VCaP (cell line): ENCODE measurements at regions not wholly inside any gene's neighbourhood (a gene's known extent, or its start where the extent isn't known, plus 50 kb on each side); places are given as distances from the start of the nearest gene placed in this dataset.

ENCODE experiments used
- H3K27ac ChIP-seq: fragments of 450-650 bp; 2 replicates; pipeline ENCODE4 v1.5.1; 2017
- TF ChIP-seq, protein P1 (sequence below): fragments of 450-650 bp; conservative IDR thresholded peaks from 2 replicates; pipeline ENCODE4 v1.5.1; 2017; ENCODE audit warnings: mild to moderate bottlenecking, moderate library complexity

DNA sequence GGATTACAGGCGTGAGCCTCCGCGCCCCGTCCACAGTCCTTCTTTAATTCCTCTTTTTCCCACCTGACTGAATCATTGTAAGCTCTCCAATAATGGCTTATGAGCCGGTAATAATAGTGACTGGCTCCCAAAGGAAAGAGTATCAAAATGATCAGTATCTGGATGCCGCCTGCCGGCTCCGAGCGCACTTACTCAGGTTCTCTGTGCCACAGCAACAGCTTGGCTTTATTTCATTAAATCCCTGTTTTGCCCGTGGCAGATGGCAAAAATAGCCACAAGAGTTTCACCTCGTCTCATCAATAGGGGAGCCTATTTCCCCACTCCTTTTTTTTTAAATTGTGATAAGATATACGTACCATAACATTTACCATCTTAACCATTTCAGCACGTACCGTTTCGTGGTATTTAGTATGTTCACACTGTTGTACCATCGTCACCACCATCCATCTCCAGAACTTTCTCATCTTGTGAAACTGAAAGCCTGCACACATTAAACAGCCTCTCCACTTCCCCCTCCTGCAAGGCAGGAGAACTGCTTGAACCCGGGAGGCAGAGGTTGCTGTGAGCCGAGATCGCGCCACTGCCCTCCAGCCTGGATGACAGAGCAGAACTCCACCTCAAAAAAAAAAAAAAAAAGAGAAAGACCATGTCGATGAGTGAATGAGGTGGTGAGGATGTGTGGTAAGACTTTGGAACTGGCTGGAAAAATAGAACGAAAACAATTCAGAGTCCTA, 80.7 kb upstream of the DLG1 start:
- TF ChIP-seq, protein P1, sequence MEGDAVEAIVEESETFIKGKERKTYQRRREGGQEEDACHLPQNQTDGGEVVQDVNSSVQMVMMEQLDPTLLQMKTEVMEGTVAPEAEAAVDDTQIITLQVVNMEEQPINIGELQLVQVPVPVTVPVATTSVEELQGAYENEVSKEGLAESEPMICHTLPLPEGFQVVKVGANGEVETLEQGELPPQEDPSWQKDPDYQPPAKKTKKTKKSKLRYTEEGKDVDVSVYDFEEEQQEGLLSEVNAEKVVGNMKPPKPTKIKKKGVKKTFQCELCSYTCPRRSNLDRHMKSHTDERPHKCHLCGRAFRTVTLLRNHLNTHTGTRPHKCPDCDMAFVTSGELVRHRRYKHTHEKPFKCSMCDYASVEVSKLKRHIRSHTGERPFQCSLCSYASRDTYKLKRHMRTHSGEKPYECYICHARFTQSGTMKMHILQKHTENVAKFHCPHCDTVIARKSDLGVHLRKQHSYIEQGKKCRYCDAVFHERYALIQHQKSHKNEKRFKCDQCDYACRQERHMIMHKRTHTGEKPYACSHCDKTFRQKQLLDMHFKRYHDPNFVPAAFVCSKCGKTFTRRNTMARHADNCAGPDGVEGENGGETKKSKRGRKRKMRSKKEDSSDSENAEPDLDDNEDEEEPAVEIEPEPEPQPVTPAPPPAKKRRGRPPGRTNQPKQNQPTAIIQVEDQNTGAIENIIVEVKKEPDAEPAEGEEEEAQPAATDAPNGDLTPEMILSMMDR = no peak
- H3K27ac ChIP-seq = no peak overlapping the region

DNA sequence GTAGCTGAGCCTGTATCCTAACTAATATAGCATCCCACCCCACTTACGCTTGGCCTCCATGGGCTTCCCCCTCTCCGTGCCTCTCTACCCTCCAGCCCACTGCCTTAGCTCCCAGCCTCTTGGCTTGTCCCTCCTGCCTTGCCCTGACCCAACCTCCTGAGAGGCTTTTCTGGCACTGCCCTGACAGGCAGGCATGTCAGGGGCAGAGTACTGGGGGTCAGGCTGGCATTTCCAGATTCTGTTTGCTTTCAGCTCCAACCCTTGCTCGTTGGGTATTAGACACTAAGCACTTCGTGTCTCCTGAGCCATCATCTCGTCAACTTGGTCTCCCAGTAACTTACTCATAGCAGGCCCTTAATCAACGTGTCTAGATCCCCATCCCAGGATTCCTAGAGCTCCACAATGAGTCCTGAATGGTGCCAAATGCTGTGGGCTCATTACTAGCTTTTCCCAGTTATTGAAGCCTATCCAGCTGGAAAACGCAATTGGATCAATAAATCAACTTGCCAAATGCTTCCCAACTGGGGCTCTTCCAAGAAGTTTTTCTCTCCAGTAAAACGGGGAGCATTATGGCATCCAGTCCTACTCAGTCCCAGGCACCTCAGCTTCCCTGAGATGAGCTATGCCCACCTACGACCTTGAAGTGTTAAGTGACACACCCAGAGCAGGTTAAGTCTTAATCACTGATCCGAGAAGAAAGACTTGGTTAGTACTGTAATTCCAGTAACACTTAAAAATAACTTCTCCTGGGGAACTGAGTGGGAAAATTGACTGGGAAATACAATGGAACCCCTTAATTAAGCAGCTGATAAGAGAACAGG, 78.5 kb upstream of the DLG1 start:
- TF ChIP-seq, protein P1 = no peak
- no peak overlapping the region for H3K27ac ChIP-seq

DNA sequence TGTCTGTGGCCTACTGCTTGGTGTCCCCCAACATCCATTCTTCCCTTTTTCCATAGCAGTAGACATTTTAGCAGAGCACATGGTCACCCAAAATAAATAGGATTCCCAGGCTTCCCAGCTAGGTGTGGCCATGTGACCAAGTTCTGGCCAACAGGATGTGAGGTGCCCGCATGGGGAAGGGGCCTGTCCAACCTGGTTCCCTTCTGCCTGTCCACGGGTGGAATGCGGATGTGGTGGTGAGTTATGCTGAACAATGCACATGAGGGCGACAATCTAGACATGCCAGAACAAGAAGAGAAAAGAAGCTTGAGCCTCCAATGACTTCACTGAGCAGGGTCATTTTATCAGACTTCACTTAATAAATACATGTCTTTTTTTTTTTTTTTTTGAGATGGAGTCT, 77.6 kb upstream of the DLG1 start:
- TF ChIP-seq, protein P1 = no peak
- no peak overlapping the region for H3K27ac ChIP-seq

DNA sequence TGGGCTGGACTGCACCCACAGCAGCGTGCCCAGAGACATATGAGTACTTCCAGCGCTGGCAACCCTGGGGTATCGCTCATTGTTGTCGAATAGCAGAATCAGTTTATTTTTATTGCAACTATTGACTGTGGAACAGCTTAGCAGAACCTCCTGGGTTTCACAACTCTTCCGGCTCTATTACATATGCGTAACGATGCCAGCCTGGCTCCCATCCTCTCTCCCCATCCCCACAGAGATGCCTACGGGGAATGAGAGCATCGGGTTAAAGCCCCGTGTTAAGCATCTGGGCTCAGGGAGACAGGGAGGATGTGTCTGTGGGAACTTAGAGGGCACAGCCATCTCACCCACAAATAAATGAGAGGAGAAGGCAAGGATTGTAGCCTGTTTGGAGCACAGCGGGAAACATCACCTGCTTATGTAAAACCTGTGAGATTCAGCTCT, 76.6 kb upstream of the DLG1 start:
- no peak overlapping the region for H3K27ac ChIP-seq
- TF ChIP-seq, protein P1 = no peak

DNA sequence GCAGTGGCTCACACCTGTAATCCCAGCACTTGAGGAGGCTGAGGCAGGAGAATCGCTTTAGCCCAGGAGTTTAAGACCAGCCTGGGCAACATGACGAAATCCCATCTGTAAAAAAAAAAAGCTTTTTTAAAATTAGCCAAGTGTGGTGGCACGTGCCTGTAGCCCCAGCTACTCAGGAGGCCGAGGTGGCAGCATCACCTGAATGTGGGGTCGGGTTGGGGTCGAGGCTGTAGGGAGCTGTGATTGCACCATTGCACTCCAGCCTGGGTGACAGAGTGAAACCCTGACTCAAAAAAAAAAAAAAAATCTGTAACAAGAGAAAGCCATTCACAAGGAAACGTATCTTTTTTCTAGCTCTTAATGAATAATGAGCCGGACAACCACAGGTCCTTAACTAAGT, 74.7 kb upstream of the DLG1 start:
- H3K27ac ChIP-seq = no peak overlapping the region
- TF ChIP-seq, protein P1 = no peak

DNA sequence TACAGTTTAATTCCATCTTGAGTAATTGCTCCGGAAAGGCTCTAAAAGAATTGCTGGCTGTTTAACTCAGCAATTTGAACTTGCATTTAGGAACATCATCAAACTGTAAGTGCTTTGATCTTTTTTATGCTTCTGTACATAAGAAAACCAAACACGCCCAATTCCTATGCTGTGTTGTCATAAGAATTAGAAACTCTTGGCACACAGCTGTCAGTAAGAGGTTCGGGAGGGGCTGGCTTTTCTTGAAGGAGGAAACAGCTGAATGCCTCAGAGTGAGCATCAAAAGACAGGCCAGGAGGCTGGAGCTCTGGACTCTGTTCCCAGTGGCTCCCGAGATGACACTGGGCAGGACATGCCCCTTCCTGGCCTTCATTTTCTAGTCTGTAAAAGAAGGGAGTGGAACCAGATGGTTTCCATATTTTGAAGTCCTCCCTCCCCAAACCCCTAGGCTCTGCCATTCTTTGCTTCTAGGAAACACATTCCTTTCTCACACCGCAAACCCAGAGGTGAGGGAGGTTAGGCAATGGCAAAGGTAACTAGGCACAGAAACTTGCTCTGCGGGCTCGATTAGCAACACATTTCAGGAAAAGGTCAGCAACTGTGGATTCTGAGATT, 73.7 kb upstream of the DLG1 start:
- H3K27ac ChIP-seq = no peak overlapping the region; the same call in 1 of the 2 replicates

More for the DNA sequence above, 73.7 kb upstream of the DLG1 start:
- TF ChIP-seq, protein P1 = no peak
